GM23338 (cell line): ENCODE measurements at regions not wholly inside any gene's neighbourhood (a gene's known extent, or its start where the extent isn't known, plus 50 kb on each side); places are given as distances from the start of the nearest gene placed in this dataset.

Source experiments
- ATAC-seq: fragments of 200-7000 bp; cut with Tn5 transposase; 3 replicates; pipeline ENCODE4 v1.9.1; 2020
- DNase-seq: peaks from one replicate; pipeline ENCODE4 v3.0.0-alpha.2; 2015; ENCODE audit warnings: low spot score
- H2AFZ ChIP-seq: fragments of 200-600 bp; sonication (generic); 2 replicates; pipeline ENCODE4 v1.8.0; 2016; ENCODE audit warnings: antibody characterized with exemption, mild to moderate bottlenecking, moderate library complexity
- H3F3A ChIP-seq: fragments of 200-600 bp; sonication (generic); replicated peaks from 2 replicates; pipeline ENCODE4 v1.8.0; 2017; ENCODE audit warnings: antibody characterized with exemption, mixed run types, low read depth
- H3K27ac ChIP-seq: fragments of 200-600 bp; sonication (generic); 2 replicates; pipeline ENCODE4 v1.6.1; 2016; ENCODE audit warnings: low read depth
- H3K27me3 ChIP-seq: fragments of 200-600 bp; sonication (generic); 2 replicates; pipeline ENCODE4 v1.8.0; 2016; ENCODE audit warnings: mild to moderate bottlenecking, mixed run types, moderate library complexity; ENCODE audit not compliant: insufficient read depth
- H3K36me3 ChIP-seq: fragments of 200-600 bp; sonication (generic); 2 replicates; pipeline ENCODE4 v1.8.0; 2016; ENCODE audit warnings: mild to moderate bottlenecking; ENCODE audit not compliant: insufficient read depth
- H3K4me1 ChIP-seq: fragments of 200-600 bp; sonication (generic); 2 replicates; pipeline ENCODE4 v1.8.0; 2016; ENCODE audit warnings: mild to moderate bottlenecking, moderate library complexity; ENCODE audit not compliant: insufficient read depth
- H3K4me2 ChIP-seq: fragments of 200-600 bp; sonication (generic); 2 replicates; pipeline ENCODE4 v1.7.1; 2017; ENCODE audit warnings: mixed run types
- H3K4me3 ChIP-seq: fragments of 200-600 bp; sonication (generic); 2 replicates; pipeline ENCODE4 v1.6.1; 2016; ENCODE audit warnings: mixed run types
- H3K79me2 ChIP-seq: fragments of 200-600 bp; sonication (generic); replicated peaks from 2 replicates; pipeline ENCODE4 v1.8.0; 2017; ENCODE audit warnings: mild to moderate bottlenecking; ENCODE audit not compliant: insufficient read depth
- H3K9me2 ChIP-seq: fragments of 200-600 bp; sonication (generic); 2 replicates; pipeline ENCODE4 v1.8.0; 2017; ENCODE audit not compliant: insufficient read depth
- H4K20me1 ChIP-seq: fragments of 200-600 bp; sonication (generic); replicated peaks from 2 replicates; pipeline ENCODE4 v1.8.0; 2017; ENCODE audit warnings: mild to moderate bottlenecking; ENCODE audit not compliant: insufficient read depth
- H3K27ac Mint-ChIP-seq: 2 replicates; pipeline ENCODE4 v1.8.0; 2020; ENCODE audit warnings: inconsistent platforms, mild to moderate bottlenecking, moderate library complexity, mixed read lengths
- H3K27me3 Mint-ChIP-seq: 3 replicates; pipeline ENCODE4 v1.8.0; 2022; ENCODE audit warnings: low read depth, mild to moderate bottlenecking, moderate library complexity, mixed read lengths, inconsistent platforms; ENCODE audit not compliant: insufficient read depth, poor library complexity
- H3K36me3 Mint-ChIP-seq: 3 replicates; pipeline ENCODE4 v1.8.0; 2021; ENCODE audit warnings: low read depth, mild to moderate bottlenecking, inconsistent platforms, moderate library complexity, mixed read lengths
- H3K4me1 Mint-ChIP-seq: 3 replicates; pipeline ENCODE4 v1.8.0; 2020; ENCODE audit warnings: mild to moderate bottlenecking, inconsistent platforms, mixed read lengths
- H3K4me3 Mint-ChIP-seq: 3 replicates; pipeline ENCODE4 v1.8.0; 2021; ENCODE audit warnings: moderate library complexity, mild to moderate bottlenecking, inconsistent platforms, mixed read lengths
- H3K9me3 Mint-ChIP-seq: 3 replicates; pipeline ENCODE4 v1.8.0; 2020; ENCODE audit warnings: moderate library complexity, mild to moderate bottlenecking, inconsistent platforms, mixed read lengths
- CREB1 ChIP-seq: fragments of 250-450 bp; sonication (Bioruptor Pico); IDR thresholded peaks from 2 replicates; pipeline ENCODE4 v1.5.0; 2020; ENCODE audit warnings: low read depth, mild to moderate bottlenecking, moderate library complexity
- EZH2phosphoT487 ChIP-seq: fragments of 200-600 bp; sonication (generic); IDR thresholded peaks from one replicate; pipeline ENCODE4 v1.8.1; 2018; ENCODE audit warnings: antibody characterized with exemption; ENCODE audit not compliant: unreplicated experiment
- NANOG ChIP-seq: IDR thresholded peaks from 2 replicates; pipeline ENCODE4 v1.6.1; 2016; ENCODE audit warnings: antibody characterized with exemption, borderline replicate concordance
- POLR2AphosphoS5 ChIP-seq: IDR thresholded peaks from 2 replicates; pipeline ENCODE4 v1.6.1; 2016; ENCODE audit warnings: antibody characterized with exemption, low read depth
- STAT1 ChIP-seq: IDR thresholded peaks from one replicate; pipeline ENCODE4 v1.6.1; 2016; ENCODE audit warnings: antibody characterized with exemption; ENCODE audit not compliant: unreplicated experiment
- ZNF114 ChIP-seq: fragments of 250-450 bp; sonication (Bioruptor Pico); IDR thresholded peaks from 2 replicates; pipeline ENCODE4 v1.5.0; 2020; ENCODE audit warnings: mild to moderate bottlenecking, moderate library complexity
- TF ChIP-seq, protein P1 (sequence below), 2 experiments: fragments of 200-600 bp in 1 of 2; sonication (generic) in 1 of 2; conservative IDR thresholded peaks; 2 replicates each; pipeline versions ENCODE4 v1.5.1 to v1.6.1; 2016 to 2017; ENCODE audit warnings: antibody characterized with exemption in 2 of 2, low read depth in 2 of 2, mild to moderate bottlenecking in 2 of 2, moderate library complexity in 1 of 2
- TF ChIP-seq, protein P2 (sequence below): IDR thresholded peaks from one replicate; pipeline ENCODE4 v1.6.1; 2018; ENCODE audit warnings: antibody characterized with exemption; ENCODE audit not compliant: unreplicated experiment
- TF ChIP-seq, protein P3 (sequence below): IDR thresholded peaks from 2 replicates; pipeline ENCODE4 v1.6.1; 2016; ENCODE audit warnings: antibody characterized with exemption

DNA sequence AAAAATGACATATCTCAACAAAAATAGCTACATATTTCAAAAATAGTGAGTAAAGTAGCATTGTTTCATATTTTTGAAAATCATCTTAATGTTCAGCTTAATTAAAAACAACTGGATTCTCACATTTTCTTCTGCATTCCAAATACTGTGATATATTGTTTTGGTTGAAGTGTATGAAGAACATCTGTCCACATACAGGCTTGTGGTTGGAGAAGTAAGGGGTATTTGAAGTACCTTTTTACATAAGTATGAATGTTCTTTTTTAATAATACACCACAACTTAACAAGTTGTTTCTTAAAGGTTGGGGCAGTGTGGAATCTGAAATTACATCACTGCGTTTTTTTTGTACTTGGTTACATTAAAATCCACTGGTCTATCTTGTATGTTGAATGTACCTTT lies 442.5 kb downstream of the KIF20B start:
- H3K27me3 ChIP-seq = no peaks in the 10 kb centered on the region
- H3F3A ChIP-seq = no peaks in the 10 kb centered on the region
- peaks cover 2% of the 10 kb centered on the region; the same call in 2 of the 3 replicates for H3K4me1 Mint-ChIP-seq
- no peak overlapping the region for H3K27ac ChIP-seq
- H3K36me3 Mint-ChIP-seq = peaks cover 8% of the 10 kb centered on the region
- 0 out of 2 replicates have a peak, but pooled peaks cover 3% of the 10 kb centered on the region for H3K4me1 ChIP-seq
- no peaks in the 10 kb centered on the region for H3K79me2 ChIP-seq
- no peaks in the 10 kb centered on the region for H4K20me1 ChIP-seq
- peaks cover 6% of the 10 kb centered on the region for H3K9me3 Mint-ChIP-seq
- H2AFZ ChIP-seq = no peak overlapping the region
- no peak overlapping the region for H3K4me3 ChIP-seq
- TF ChIP-seq CREB1 (CRISPR knock-in tag) (no peak), ZNF114 (CRISPR knock-in tag) (no peak), NANOG (no peak)
- H3K4me2 ChIP-seq = no peak overlapping the region
- ATAC-seq = no peak
- H3K9me2 ChIP-seq = 0 out of 2 replicates have a peak, but pooled peaks cover 5% of the 10 kb centered on the region
- H3K27ac Mint-ChIP-seq = no peak overlapping the region
- no peaks in the 10 kb centered on the region; the same call in 1 of the 2 replicates for H3K36me3 ChIP-seq
- DNase-seq = no peak
- peaks cover 4% of the 10 kb centered on the region for H3K27me3 Mint-ChIP-seq
- no peak overlapping the region for H3K4me3 Mint-ChIP-seq

DNA sequence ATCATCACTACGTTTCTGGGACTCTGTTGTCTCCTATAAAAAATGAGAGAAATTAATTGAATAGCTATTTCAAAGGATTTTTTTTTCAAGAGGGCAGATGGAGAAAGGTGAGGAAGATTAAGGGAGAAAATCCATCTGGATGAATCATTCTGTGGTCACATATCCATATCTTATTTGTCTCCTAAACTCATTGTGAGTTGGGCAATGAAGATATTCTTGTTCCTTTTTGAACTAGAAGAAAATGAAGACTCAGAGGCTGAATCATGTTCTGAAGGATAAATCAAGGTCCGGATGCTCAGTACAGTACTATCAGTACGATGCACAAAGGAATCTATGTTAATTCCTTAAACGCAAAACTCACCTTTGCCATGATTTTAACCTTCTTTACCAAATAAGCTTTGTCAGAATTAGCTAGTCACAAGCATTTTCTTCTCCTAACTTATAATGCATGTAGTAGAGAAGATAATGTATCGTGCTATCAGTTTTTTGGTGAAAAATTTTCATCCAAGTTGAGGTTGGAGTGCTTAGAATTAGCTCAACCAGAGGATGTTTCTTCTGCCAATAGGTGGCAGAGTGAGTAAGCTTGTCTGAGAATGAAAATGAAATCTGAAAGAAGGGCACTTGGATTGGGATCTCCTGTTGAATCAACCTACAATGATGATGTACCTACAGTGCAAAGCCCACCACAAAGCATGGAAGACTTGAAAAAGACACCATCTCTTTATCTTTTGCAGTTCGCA lies 446.9 kb downstream of the KIF20B start:
- Mint-ChIP-seq H3K4me3 (no peak overlapping the region), H3K36me3 (0 out of 3 replicates have a peak, but pooled peaks cover 1% of the 10 kb centered on the region), H3K9me3 (no peaks in the 10 kb centered on the region; the same call in 2 of the 3 replicates), H3K27ac (no peak overlapping the region), H3K4me1 (peaks cover 2% of the 10 kb centered on the region; the same call in 2 of the 3 replicates), H3K27me3 (peaks cover 3% of the 10 kb centered on the region)
- Histone ChIP-seq H3K27me3 (no peaks in the 10 kb centered on the region), H3K27ac (no peak overlapping the region), H4K20me1 (no peaks in the 10 kb centered on the region), H3F3A (no peaks in the 10 kb centered on the region), H3K4me1 (peaks cover 16% of the 10 kb centered on the region; the same call in 1 of the 2 replicates), H3K36me3 (no peaks in the 10 kb centered on the region; the same call in 1 of the 2 replicates), H2AFZ (no peak overlapping the region), H3K9me2 (0 out of 2 replicates have a peak, but pooled peaks cover under 1% of the 10 kb centered on the region), H3K4me3 (no peak overlapping the region), H3K79me2 (no peaks in the 10 kb centered on the region), H3K4me2 (no peak overlapping the region)
- TF ChIP-seq EZH2phosphoT487 (no peak), NANOG (no peak)
- TF ChIP-seq, protein P1, sequence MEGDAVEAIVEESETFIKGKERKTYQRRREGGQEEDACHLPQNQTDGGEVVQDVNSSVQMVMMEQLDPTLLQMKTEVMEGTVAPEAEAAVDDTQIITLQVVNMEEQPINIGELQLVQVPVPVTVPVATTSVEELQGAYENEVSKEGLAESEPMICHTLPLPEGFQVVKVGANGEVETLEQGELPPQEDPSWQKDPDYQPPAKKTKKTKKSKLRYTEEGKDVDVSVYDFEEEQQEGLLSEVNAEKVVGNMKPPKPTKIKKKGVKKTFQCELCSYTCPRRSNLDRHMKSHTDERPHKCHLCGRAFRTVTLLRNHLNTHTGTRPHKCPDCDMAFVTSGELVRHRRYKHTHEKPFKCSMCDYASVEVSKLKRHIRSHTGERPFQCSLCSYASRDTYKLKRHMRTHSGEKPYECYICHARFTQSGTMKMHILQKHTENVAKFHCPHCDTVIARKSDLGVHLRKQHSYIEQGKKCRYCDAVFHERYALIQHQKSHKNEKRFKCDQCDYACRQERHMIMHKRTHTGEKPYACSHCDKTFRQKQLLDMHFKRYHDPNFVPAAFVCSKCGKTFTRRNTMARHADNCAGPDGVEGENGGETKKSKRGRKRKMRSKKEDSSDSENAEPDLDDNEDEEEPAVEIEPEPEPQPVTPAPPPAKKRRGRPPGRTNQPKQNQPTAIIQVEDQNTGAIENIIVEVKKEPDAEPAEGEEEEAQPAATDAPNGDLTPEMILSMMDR (conservative IDR thresholded peaks at IDR 0.05; ENCODE audit: low read depth in 2 of 2) = peak; percentile 68 to 78
- DNase-seq = peak; percentile 65
- peak; percentile 72 for ATAC-seq

DNA sequence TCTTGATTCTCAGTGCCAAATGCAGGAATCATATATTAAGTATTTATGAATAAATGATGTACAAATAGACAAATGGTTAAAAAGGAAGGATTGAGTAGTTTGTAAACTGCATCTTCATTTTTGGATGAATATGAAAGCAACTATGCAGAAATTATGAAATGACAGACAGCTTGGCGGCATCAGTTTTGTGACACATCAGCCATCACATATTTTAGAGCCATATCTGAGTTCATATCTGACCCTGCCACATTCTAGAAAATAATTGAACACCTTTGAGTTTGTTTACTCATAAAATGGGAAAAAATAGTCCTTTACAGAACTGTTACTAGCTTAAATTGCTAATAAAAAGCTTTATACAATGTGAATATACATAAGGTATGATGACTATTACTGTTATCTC lies 448.2 kb downstream of the KIF20B start:
- no peak overlapping the region for H2AFZ ChIP-seq
- no peaks in the 10 kb centered on the region for H3K9me2 ChIP-seq
- no peak overlapping the region for H3K27ac ChIP-seq
- no peaks in the 10 kb centered on the region; the same call in 1 of the 2 replicates for H3K36me3 ChIP-seq
- Mint-ChIP-seq H3K27ac (no peak overlapping the region), H3K27me3 (no peaks in the 10 kb centered on the region), H3K4me3 (no peak overlapping the region), H3K4me1 (peaks cover 2% of the 10 kb centered on the region; the same call in 2 of the 3 replicates), H3K36me3 (no peaks in the 10 kb centered on the region), H3K9me3 (no peaks in the 10 kb centered on the region; the same call in 2 of the 3 replicates)
- peaks cover 16% of the 10 kb centered on the region; the same call in 1 of the 2 replicates for H3K4me1 ChIP-seq
- H3K4me2 ChIP-seq = no peak overlapping the region
- H4K20me1 ChIP-seq = no peaks in the 10 kb centered on the region
- no peaks in the 10 kb centered on the region for H3K27me3 ChIP-seq
- H3K79me2 ChIP-seq = no peaks in the 10 kb centered on the region
- DNase-seq (no peak), ATAC-seq (no peak)
- no peaks in the 10 kb centered on the region for H3F3A ChIP-seq
- no peak overlapping the region for H3K4me3 ChIP-seq
- TF ChIP-seq, protein P1 (conservative IDR thresholded peaks at IDR 0.05; ENCODE audit: low read depth in 2 of 2) = no peak
- TF ChIP-seq, protein P2, sequence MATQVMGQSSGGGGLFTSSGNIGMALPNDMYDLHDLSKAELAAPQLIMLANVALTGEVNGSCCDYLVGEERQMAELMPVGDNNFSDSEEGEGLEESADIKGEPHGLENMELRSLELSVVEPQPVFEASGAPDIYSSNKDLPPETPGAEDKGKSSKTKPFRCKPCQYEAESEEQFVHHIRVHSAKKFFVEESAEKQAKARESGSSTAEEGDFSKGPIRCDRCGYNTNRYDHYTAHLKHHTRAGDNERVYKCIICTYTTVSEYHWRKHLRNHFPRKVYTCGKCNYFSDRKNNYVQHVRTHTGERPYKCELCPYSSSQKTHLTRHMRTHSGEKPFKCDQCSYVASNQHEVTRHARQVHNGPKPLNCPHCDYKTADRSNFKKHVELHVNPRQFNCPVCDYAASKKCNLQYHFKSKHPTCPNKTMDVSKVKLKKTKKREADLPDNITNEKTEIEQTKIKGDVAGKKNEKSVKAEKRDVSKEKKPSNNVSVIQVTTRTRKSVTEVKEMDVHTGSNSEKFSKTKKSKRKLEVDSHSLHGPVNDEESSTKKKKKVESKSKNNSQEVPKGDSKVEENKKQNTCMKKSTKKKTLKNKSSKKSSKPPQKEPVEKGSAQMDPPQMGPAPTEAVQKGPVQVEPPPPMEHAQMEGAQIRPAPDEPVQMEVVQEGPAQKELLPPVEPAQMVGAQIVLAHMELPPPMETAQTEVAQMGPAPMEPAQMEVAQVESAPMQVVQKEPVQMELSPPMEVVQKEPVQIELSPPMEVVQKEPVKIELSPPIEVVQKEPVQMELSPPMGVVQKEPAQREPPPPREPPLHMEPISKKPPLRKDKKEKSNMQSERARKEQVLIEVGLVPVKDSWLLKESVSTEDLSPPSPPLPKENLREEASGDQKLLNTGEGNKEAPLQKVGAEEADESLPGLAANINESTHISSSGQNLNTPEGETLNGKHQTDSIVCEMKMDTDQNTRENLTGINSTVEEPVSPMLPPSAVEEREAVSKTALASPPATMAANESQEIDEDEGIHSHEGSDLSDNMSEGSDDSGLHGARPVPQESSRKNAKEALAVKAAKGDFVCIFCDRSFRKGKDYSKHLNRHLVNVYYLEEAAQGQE = no peak
- TF ChIP-seq CREB1 (CRISPR knock-in tag) (no peak), STAT1 (no peak), POLR2AphosphoS5 (no peak)
- TF ChIP-seq, protein P3, sequence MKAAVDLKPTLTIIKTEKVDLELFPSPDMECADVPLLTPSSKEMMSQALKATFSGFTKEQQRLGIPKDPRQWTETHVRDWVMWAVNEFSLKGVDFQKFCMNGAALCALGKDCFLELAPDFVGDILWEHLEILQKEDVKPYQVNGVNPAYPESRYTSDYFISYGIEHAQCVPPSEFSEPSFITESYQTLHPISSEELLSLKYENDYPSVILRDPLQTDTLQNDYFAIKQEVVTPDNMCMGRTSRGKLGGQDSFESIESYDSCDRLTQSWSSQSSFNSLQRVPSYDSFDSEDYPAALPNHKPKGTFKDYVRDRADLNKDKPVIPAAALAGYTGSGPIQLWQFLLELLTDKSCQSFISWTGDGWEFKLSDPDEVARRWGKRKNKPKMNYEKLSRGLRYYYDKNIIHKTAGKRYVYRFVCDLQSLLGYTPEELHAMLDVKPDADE = no peak
